Esophagus muscularis mucosa (tissue), 4 donors: ENCODE measurements at regions not wholly inside any gene's neighbourhood (a gene's known extent, or its start where the extent isn't known, plus 50 kb on each side); places are given as distances from the start of the nearest gene placed in this dataset.

Experiments used
- DNase-seq: peaks from one replicate; pipeline ENCODE4 v3.0.0-alpha.2; 2017; ENCODE audit errors: extremely low spot score
- H3K27ac ChIP-seq, 4 donors: fragments of 200-600 bp; sonication (generic); replicated peaks in 1 of 4; 1 replicate in 3 of 4; 2 replicates in 1 of 4; pipeline ENCODE4 v1.5.1; 2016 to 2019; ENCODE audit warnings: mild to moderate bottlenecking in 1 of 4
- H3K27me3 ChIP-seq, 4 donors: fragments of 200-600 bp; sonication (generic); one replicate each; pipeline versions ENCODE4 v1.5.1 to v1.6.0; 2016 to 2019
- H3K36me3 ChIP-seq, 4 donors: fragments of 200-600 bp; sonication (generic); one replicate each; pipeline ENCODE4 v1.5.1; 2016 to 2019
- H3K4me1 ChIP-seq, 4 donors: fragments of 200-600 bp; sonication (generic); one replicate each; pipeline ENCODE4 v1.5.1; 2016 to 2019
- H3K4me3 ChIP-seq, 4 donors: fragments of 200-600 bp; sonication (generic); 1 replicate in 2 of 4; 2 replicates in 2 of 4; pipeline ENCODE4 v1.5.1; 2016 to 2019; ENCODE audit warnings: mild to moderate bottlenecking in 4 of 4, moderate library complexity in 1 of 4
- H3K9me3 ChIP-seq, 4 donors: fragments of 200-600 bp; sonication (generic); 1 replicate in 3 of 4; 2 replicates in 1 of 4; pipeline ENCODE4 v1.5.1; 2016 to 2019
- EP300 ChIP-seq: sonication (generic); formaldehyde crosslinking; IDR thresholded peaks from one replicate; pipeline ENCODE4 v1.6.1; 2017; ENCODE audit warnings: antibody characterized with exemption
- POLR2A ChIP-seq: fragments of 450-650 bp; IDR thresholded peaks from one replicate; pipeline ENCODE4 v1.6.1; 2017; ENCODE audit warnings: antibody characterized with exemption, moderate library complexity, mild to moderate bottlenecking, low read depth
- POLR2AphosphoS5 ChIP-seq, 2 donors: sonication (generic); formaldehyde crosslinking; IDR thresholded peaks; one replicate each; pipeline ENCODE4 v1.6.1; 2017; ENCODE audit warnings: antibody characterized with exemption in 2 of 2
- WGBS: methylation state at CpG from one replicate; pipeline ENCODE4 v1.1.5; 2018; 5-methylcytosine and 5-hydroxymethylcytosine counted together
- intact Hi-C: fragments of 100-400 bp; cut with DNase I; formaldehyde crosslinking; loops from one replicate; pipeline ENCODE4 v1.15.1; 2023
- TF ChIP-seq, protein P1 (sequence below), 3 experiments: fragments of 200-600 bp in 2 of 3; fragments of 450-650 bp in 1 of 3; sonication (generic) in 2 of 3; IDR thresholded peaks; one replicate each; pipeline ENCODE4 v1.5.1; 2017 to 2019; ENCODE audit warnings: antibody characterized with exemption in 3 of 3, mild to moderate bottlenecking in 2 of 3, moderate library complexity in 1 of 3

DNA sequence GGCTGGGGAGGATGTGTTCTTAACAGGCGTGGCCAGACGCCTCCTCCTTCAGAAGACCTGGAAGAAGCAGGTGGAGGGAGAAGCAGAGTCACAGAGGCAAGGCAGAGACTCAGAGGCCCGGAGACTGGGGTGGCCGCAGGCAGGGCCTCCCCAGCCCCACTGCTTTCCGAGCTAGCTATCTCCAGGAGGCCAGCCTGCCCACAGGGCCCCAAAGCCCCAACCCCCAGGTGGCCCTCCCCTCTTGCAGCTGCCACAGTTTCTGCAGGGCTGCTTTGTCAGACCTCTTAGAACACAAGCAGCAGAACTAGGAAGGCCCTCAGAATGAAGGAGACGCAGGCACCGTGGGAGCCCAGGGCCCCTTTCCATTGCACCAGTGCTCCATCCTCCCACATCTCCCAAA, 69.0 kb upstream of the MLN start:
- Histone ChIP-seq H3K36me3 (no peaks in the 10 kb centered on the region), H3K27ac (no peak overlapping the region), H3K4me3 (no peak overlapping the region), H3K4me1 (no peaks in the 10 kb centered on the region), H3K9me3 (no peaks in the 10 kb centered on the region), H3K27me3 (peaks cover 0 to 59% (median 0%) of the 10 kb centered on the region in 4 donors)
- no peak for DNase-seq
- WGBS: 83% methylated on average over 7 of the region's 7 CpGs
- TF ChIP-seq EP300 (no peak), POLR2A (no peak), POLR2AphosphoS5 (IDR thresholded peaks at IDR 0.05) (no peak)
- TF ChIP-seq, protein P1, sequence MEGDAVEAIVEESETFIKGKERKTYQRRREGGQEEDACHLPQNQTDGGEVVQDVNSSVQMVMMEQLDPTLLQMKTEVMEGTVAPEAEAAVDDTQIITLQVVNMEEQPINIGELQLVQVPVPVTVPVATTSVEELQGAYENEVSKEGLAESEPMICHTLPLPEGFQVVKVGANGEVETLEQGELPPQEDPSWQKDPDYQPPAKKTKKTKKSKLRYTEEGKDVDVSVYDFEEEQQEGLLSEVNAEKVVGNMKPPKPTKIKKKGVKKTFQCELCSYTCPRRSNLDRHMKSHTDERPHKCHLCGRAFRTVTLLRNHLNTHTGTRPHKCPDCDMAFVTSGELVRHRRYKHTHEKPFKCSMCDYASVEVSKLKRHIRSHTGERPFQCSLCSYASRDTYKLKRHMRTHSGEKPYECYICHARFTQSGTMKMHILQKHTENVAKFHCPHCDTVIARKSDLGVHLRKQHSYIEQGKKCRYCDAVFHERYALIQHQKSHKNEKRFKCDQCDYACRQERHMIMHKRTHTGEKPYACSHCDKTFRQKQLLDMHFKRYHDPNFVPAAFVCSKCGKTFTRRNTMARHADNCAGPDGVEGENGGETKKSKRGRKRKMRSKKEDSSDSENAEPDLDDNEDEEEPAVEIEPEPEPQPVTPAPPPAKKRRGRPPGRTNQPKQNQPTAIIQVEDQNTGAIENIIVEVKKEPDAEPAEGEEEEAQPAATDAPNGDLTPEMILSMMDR (IDR thresholded peaks at IDR 0.05): no peak
- intact Hi-C loops: no loop called here

DNA sequence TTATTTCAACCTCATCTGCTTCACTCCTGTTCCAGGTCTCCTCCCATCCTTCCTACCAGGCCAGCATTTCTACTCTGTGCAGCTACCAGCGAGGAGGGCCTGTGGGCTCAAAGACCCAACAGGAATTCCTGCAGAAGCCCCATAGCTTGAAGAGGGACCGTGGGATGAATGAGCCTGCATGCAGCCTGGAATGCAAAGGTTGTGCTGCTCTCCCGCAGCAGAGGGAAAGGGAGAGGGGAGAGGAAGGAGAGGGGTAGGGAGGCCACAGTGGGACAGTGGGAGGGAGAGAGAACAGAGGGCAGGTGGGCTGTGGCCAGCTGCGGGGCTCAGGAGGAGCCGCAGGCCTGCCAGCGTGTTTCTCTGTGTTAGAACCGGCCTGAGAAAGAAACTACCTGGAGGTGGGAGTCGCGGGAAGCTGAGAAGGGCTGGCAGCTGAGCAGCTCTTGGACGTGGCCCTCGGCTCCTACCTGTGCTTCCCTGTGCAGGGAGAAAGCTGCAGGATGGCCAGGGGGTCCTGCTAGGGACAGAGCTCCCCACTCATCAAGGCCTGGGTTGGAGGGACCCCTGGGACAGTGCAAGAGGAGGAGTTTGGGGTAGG, 66.1 kb upstream of the MLN start:
- TF ChIP-seq POLR2A (no peak), POLR2AphosphoS5 (IDR thresholded peaks at IDR 0.05) (no peak), EP300 (no peak)
- TF ChIP-seq, protein P1 (IDR thresholded peaks at IDR 0.05): no peak

DNA sequence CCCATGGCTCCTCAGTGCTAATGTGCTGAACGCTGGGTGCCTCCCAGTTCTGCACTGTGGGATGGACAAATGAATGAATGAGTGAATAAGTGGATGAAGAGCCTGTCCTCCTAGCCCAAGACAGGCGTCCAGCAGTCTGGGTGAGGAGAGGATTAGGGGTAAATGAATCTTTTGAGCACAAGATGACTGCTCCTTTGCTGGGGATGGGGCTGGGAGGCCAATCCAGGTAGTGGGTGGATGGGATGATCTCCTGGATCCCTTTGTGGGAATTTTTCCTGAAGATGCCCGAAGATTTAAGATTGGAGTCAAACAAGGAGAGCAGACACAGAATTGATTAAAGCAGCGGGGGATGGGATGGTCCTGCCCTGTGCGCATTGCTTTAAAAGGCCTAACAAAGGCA, 65.3 kb upstream of the MLN start:
- no peak for DNase-seq
- H3K9me3 ChIP-seq: no peaks in the 10 kb centered on the region
- intact Hi-C loops: no loop called here
- H3K27ac ChIP-seq: no peak overlapping the region
- WGBS: 72% methylated on average over 5 of the region's 5 CpGs
- no peak overlapping the region for H3K4me3 ChIP-seq
- H3K4me1 ChIP-seq: no peaks in the 10 kb centered on the region
- H3K27me3 ChIP-seq: peaks cover 0 to 38% (median 0%) of the 10 kb centered on the region in 4 donors
- no peaks in the 10 kb centered on the region for H3K36me3 ChIP-seq
- TF ChIP-seq, protein P1 (IDR thresholded peaks at IDR 0.05): no peak
- TF ChIP-seq EP300 (no peak), POLR2A (no peak), POLR2AphosphoS5 (IDR thresholded peaks at IDR 0.05) (no peak)

More for the DNA sequence above, 66.1 kb upstream of the MLN start:
- Histone ChIP-seq H3K4me1 (no peaks in the 10 kb centered on the region), H3K36me3 (no peaks in the 10 kb centered on the region), H3K4me3 (no peak overlapping the region), H3K27ac (no peak overlapping the region), H3K9me3 (no peaks in the 10 kb centered on the region), H3K27me3 (peaks cover 0 to 37% (median 0%) of the 10 kb centered on the region in 4 donors)
- DNase-seq: no peak
- intact Hi-C loops: no loop called here
- WGBS: 62% methylated on average over 11 of the region's 11 CpGs

- no peaks in the 10 kb centered on the region for H3K36me3 ChIP-seq
- no peak overlapping the region for H3K4me3 ChIP-seq
- TF ChIP-seq POLR2AphosphoS5 (IDR thresholded peaks at IDR 0.05): no peak
- no peak for TF ChIP-seq POLR2A
- TF ChIP-seq, protein P1 (IDR thresholded peaks at IDR 0.05): no peak
- TF ChIP-seq EP300: no peak
- no peaks in the 10 kb centered on the region for H3K4me1 ChIP-seq
- no peak overlapping the region for H3K27ac ChIP-seq
- no peak for DNase-seq
- no peaks in the 10 kb centered on the region for H3K9me3 ChIP-seq
- peaks cover 0 to 38% (median 0%) of the 10 kb centered on the region in 4 donors for H3K27me3 ChIP-seq
- intact Hi-C loops: no loop called here
- WGBS: 75% methylated on average over 3 of the region's 3 CpGs
Observed at GRCh38 chr6:33868141-33868540, 64.3 kb upstream of the MLN start.
